OCI-LY7 (cell line): ENCODE measurements at regions not wholly inside any gene's neighbourhood (a gene's known extent, or its start where the extent isn't known, plus 50 kb on each side); places are given as distances from the start of the nearest gene placed in this dataset.

Source experiments
- BruUV-seq: library from RNA; stranded (reverse); fragments of 400-500 nt; replicated peaks from 2 replicates; lab custom pipeline; 2021; lab: Mats Ljungman, UMichigan
- CTCF ChIA-PET: fragments of 300-600 bp; sonication (Branson Sonifier 250); formaldehyde crosslinking; loops from one replicate; lab custom pipeline; 2022; ENCODE audit warnings: antibody characterized with exemption; ENCODE audit not compliant: unreplicated experiment; lab: Charles Lee
- POLR2A ChIA-PET: fragments of 300-600 bp; sonication (Branson Sonifier 250); formaldehyde crosslinking; loops from one replicate; lab custom pipeline; 2022; ENCODE audit warnings: antibody characterized with exemption; lab: Charles Lee
- DNase-seq: peaks from one replicate; pipeline ENCODE4 v3.0.0-alpha.2; 2015; ENCODE audit warnings: low spot score
- H2AFZ ChIP-seq: fragments of 200-600 bp; sonication (generic), shearing (Covaris generic); 2 replicates; pipeline ENCODE4 v1.6.1; 2014; ENCODE audit warnings: mild to moderate bottlenecking, antibody characterized with exemption, low read length, moderate library complexity
- H3K27ac ChIP-seq: fragments of 200-600 bp; sonication (generic); 2 replicates; pipeline ENCODE4 v1.5.1; 2014; ENCODE audit warnings: mixed run types, low read depth, mild to moderate bottlenecking, moderate library complexity, low read length, inconsistent platforms; ENCODE audit not compliant: poor library complexity, severe bottlenecking
- H3K36me3 ChIP-seq: fragments of 200-600 bp; sonication (generic); 2 replicates; pipeline ENCODE4 v1.6.1; 2014; ENCODE audit warnings: mild to moderate bottlenecking, antibody characterized with exemption, low read length, moderate library complexity, mixed read lengths; ENCODE audit not compliant: insufficient read depth
- H3K4me1 ChIP-seq: fragments of 200-600 bp; sonication (generic); 2 replicates; pipeline ENCODE4 v1.5.1; 2014; ENCODE audit warnings: mild to moderate bottlenecking, low read length; ENCODE audit not compliant: insufficient read depth, poor library complexity, severe bottlenecking
- H3K4me2 ChIP-seq: fragments of 200-600 bp; sonication (generic); 2 replicates; pipeline ENCODE4 v1.6.1; 2014; ENCODE audit warnings: mild to moderate bottlenecking, low read length
- H3K4me3 ChIP-seq: fragments of 200-600 bp; sonication (generic); 2 replicates; pipeline ENCODE4 v1.5.1; 2014; ENCODE audit warnings: mild to moderate bottlenecking, low read depth, low read length; ENCODE audit not compliant: poor library complexity, severe bottlenecking
- H3K79me2 ChIP-seq: fragments of 200-600 bp; sonication (generic); 2 replicates; pipeline ENCODE4 v1.6.1; 2016; ENCODE audit warnings: low read depth, mild to moderate bottlenecking, low read length, moderate library complexity, mixed read lengths; ENCODE audit not compliant: insufficient read depth
- H3K9me2 ChIP-seq: fragments of 200-600 bp; sonication (generic); 2 replicates; pipeline ENCODE4 v1.6.1; 2016; ENCODE audit warnings: mild to moderate bottlenecking, low read length, mixed read lengths; ENCODE audit not compliant: insufficient read depth
- H3K9me3 ChIP-seq: fragments of 200-600 bp; sonication (generic); 2 replicates; pipeline ENCODE4 v1.6.1; 2014; ENCODE audit warnings: mild to moderate bottlenecking, mixed run types, low read length, mixed read lengths
- H4K20me1 ChIP-seq: fragments of 200-600 bp; sonication (generic); 2 replicates; pipeline ENCODE4 v1.6.1; 2014; ENCODE audit warnings: mild to moderate bottlenecking, antibody characterized with exemption, low read length, moderate library complexity, mixed read lengths; ENCODE audit not compliant: insufficient read depth
- CTCF ChIP-seq: fragments of 200-600 bp; sonication (generic); conservative IDR thresholded peaks from 2 replicates; pipeline ENCODE4 v1.5.1; 2014; ENCODE audit warnings: mild to moderate bottlenecking, antibody characterized with exemption, low read length, moderate library complexity, mixed read lengths
- EZH2phosphoT487 ChIP-seq: fragments of 200-600 bp; sonication (generic); IDR thresholded peaks from 2 replicates; pipeline ENCODE4 v1.6.1; 2018; ENCODE audit warnings: low read depth, borderline replicate concordance, mild to moderate bottlenecking, mixed run types, antibody characterized with exemption, low read length, moderate library complexity, mixed read lengths
- intact Hi-C: fragments of 100-400 bp; cut with micrococcal nuclease; formaldehyde crosslinking; loops from one replicate; pipeline ENCODE4 v1.10.0; 2022; ENCODE audit not compliant: unreplicated experiment

GRCh38 chr2:6393819-6394218 is 471.9 kb downstream of the CMPK2 start:
- no TSS peak for BruUV-seq
- no peak overlapping the region for H3K4me2 ChIP-seq

GRCh38 chr2:6394276-6394675 is 471.4 kb downstream of the CMPK2 start:
- Histone ChIP-seq H3K36me3 (no peaks in the 10 kb centered on the region), H3K4me3 (no peak overlapping the region), H2AFZ (peak overlapping the region; percentile 3; the same call in 1 of the 2 replicates), H3K4me1 (no peaks in the 10 kb centered on the region), H3K9me3 (0 out of 2 replicates have a peak, but pooled peaks cover 7% of the 10 kb centered on the region), H3K79me2 (no peaks in the 10 kb centered on the region), H4K20me1 (no peaks in the 10 kb centered on the region), H3K27ac (no peak overlapping the region), H3K9me2 (no peaks in the 10 kb centered on the region), H3K4me2 (no peak overlapping the region)
- no TSS peak for BruUV-seq
- TF ChIP-seq EZH2phosphoT487 (no peak), CTCF (no peak)
- DNase-seq, result no peak
- intact Hi-C loops, result no loop called here
- POLR2A ChIA-PET, result interaction anchor here (1.0 kb wide), 2 partner anchors 12 to 19 kb away, joined by 3 to 4 read pairs; no protein-coding TSS in a partner anchor
- CTCF ChIA-PET, result no interaction called here

More at GRCh38 chr2:6393819-6394218, 471.9 kb downstream of the CMPK2 start:
- ChIA-PET POLR2A (no interaction called here), CTCF (no interaction called here)
- H3K9me2 ChIP-seq, result no peaks in the 10 kb centered on the region
- no peak for TF ChIP-seq EZH2phosphoT487
- TF ChIP-seq CTCF, result no peak
- H4K20me1 ChIP-seq, result no peaks in the 10 kb centered on the region
- no peaks in the 10 kb centered on the region for H3K4me1 ChIP-seq
- DNase-seq, result no peak
- H3K36me3 ChIP-seq, result no peaks in the 10 kb centered on the region
- H3K27ac ChIP-seq, result no peak overlapping the region
- H2AFZ ChIP-seq, result no peak overlapping the region
- H3K79me2 ChIP-seq, result no peaks in the 10 kb centered on the region
- H3K9me3 ChIP-seq, result 0 out of 2 replicates have a peak, but pooled peaks cover 9% of the 10 kb centered on the region
- no peak overlapping the region for H3K4me3 ChIP-seq
- intact Hi-C loops, result no loop called here

- H3K79me2 ChIP-seq, result no peaks in the 10 kb centered on the region
- DNase-seq, result no peak
- TF ChIP-seq EZH2phosphoT487 (no peak), CTCF (no peak)
- no peaks in the 10 kb centered on the region for H3K36me3 ChIP-seq
- intact Hi-C loops, result no loop called here
- BruUV-seq, result no TSS peak
- no peaks in the 10 kb centered on the region for H3K4me1 ChIP-seq
- H3K27ac ChIP-seq, result no peak overlapping the region
- H3K9me2 ChIP-seq, result no peaks in the 10 kb centered on the region
- 0 out of 2 replicates have a peak, but pooled peaks cover 5% of the 10 kb centered on the region for H3K9me3 ChIP-seq
- H4K20me1 ChIP-seq, result no peaks in the 10 kb centered on the region
- no peak overlapping the region for H3K4me3 ChIP-seq
- 0 out of 2 replicates have a peak overlapping the region, but pooled peaks have one; percentile 18 for H2AFZ ChIP-seq
- ChIA-PET POLR2A (no interaction called here), CTCF (no interaction called here)
- no peak overlapping the region for H3K4me2 ChIP-seq
Observed at GRCh38 chr2:6398421-6398820, 467.3 kb downstream of the CMPK2 start.
